SK-N-MC (cell line): ENCODE measurements at regions not wholly inside any gene's neighbourhood (a gene's known extent, or its start where the extent isn't known, plus 50 kb on each side); places are given as distances from the start of the nearest gene placed in this dataset.
"Not testable (repeated sequence)": the region's sequence is repeated elsewhere in the genome, so short reads cannot be mapped to it uniquely, and the experiment has no call there.

Source experiments
- DNase-seq: peaks from one replicate; pipeline ENCODE4 v3.0.0-alpha.2; 2011; ENCODE audit warnings: low read depth, low spot score
- H3K27ac ChIP-seq: fragments of 200-600 bp; sonication (generic); 2 replicates; pipeline ENCODE4 v1.5.1; 2016; ENCODE audit warnings: mixed run types
- H3K36me3 ChIP-seq: fragments of 200-600 bp; sonication (generic); 2 replicates; pipeline ENCODE4 v1.6.1; 2017; ENCODE audit warnings: antibody characterized with exemption, low read length, mixed read lengths; ENCODE audit not compliant: insufficient read depth
- H3K4me3 ChIP-seq: fragments of 200-600 bp; sonication (generic); 2 replicates; pipeline ENCODE4 v1.5.1; 2016
- H3K9ac ChIP-seq: fragments of 200-600 bp; sonication (generic); 2 replicates; pipeline ENCODE4 v1.8.0; 2017; ENCODE audit warnings: mixed run types, mixed read lengths; ENCODE audit not compliant: insufficient read length
- H3K9me3 ChIP-seq: fragments of 200-600 bp; sonication (generic); 2 replicates; pipeline ENCODE4 v1.6.1; 2017; ENCODE audit warnings: low read depth, mild to moderate bottlenecking, antibody characterized with exemption, low read length, moderate library complexity, mixed read lengths
- EZH2 ChIP-seq: fragments of 200-600 bp; sonication (generic); IDR thresholded peaks from one replicate; pipeline ENCODE4 v1.6.1; 2017; ENCODE audit warnings: antibody characterized with exemption
- FOXP2 ChIP-seq: optimal IDR thresholded peaks from 2 replicates; pipeline ENCODE3; 2011; ENCODE audit warnings: mild to moderate bottlenecking, moderate library complexity; ENCODE audit not compliant: insufficient read depth; ENCODE audit errors: extremely low read length, control extremely low read depth
- POLR2AphosphoS5 ChIP-seq: IDR thresholded peaks from 2 replicates; pipeline ENCODE4 v1.6.1; 2012; ENCODE audit warnings: mild to moderate bottlenecking, low read depth, low read length, borderline replicate concordance

GRCh38 chr9:27800159-27800558 lies 226.9 kb upstream of the C9orf72 start:
- no peak overlapping the region for H3K4me3 ChIP-seq
- no peaks in the 10 kb centered on the region for H3K36me3 ChIP-seq
- no peak for TF ChIP-seq FOXP2
- TF ChIP-seq POLR2AphosphoS5, result no peak
- no peak for TF ChIP-seq EZH2
- no peak overlapping the region for H3K27ac ChIP-seq
- DNase-seq, result no peak
- H3K9ac ChIP-seq, result no peak overlapping the region
- no peaks in the 10 kb centered on the region for H3K9me3 ChIP-seq

DNA sequence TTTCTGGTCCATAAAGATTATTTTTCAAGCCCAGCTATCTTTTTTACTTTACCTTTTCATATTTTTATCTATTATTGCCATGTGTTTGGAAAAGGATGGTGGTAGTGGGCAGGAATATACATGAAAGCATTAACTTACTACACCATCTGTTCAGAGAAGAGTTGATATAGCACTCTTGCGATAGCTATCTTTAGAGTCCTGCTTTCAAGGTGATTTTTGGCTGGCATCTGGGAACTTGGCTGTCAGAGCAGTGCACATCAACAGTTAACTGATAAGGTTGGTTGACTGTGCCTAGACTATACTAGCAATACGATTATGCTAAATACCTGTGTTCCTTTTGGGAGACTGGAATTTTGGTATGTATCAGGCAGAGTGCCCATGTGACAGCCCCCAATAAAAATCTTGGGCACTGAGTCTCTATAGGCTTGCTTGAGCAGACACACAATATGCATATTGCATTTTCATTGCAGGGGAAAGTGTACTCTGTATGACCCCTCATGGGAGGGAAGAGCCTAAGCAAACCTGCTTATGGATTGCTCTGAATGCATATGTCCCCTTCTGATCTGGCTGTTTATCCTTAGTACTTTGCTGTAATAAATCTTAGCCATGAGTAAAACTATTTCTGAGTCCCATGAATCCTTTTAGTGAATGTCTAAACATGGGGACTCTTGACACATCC lies 227.6 kb upstream of the C9orf72 start:
- no peak overlapping the region for H3K9ac ChIP-seq
- no peaks in the 10 kb centered on the region for H3K9me3 ChIP-seq
- TF ChIP-seq EZH2, result no peak
- no peak for TF ChIP-seq POLR2AphosphoS5
- no peak for TF ChIP-seq FOXP2
- no peak overlapping the region for H3K27ac ChIP-seq
- no peak for DNase-seq
- H3K36me3 ChIP-seq, result no peaks in the 10 kb centered on the region
- H3K4me3 ChIP-seq, result no peak overlapping the region

DNA sequence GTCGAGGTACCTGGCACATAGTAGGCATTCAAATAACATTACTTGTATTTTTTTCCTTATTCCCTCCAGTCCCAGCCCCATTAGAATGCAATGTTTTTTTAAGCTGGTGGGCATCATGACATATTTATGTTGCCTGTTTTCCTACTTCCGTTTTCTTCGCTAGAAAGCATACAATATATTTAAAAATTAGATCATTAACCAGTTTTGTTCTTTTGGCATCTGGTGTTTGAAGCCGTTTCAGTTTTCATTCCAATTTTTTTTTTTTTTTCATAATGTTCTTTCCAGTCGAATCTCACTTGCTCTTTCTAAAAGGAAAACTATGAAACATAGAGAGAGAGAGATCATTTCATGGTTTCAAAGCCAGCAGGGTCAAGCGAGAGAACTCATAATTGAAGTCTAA lies 228.3 kb upstream of the C9orf72 start:
- TF ChIP-seq POLR2AphosphoS5 (no peak), FOXP2 (no peak), EZH2 (no peak)
- Histone ChIP-seq H3K4me3 (no peak overlapping the region), H3K27ac (no peak overlapping the region), H3K9me3 (no peaks in the 10 kb centered on the region), H3K9ac (no peak overlapping the region), H3K36me3 (no peaks in the 10 kb centered on the region)
- no peak for DNase-seq

DNA sequence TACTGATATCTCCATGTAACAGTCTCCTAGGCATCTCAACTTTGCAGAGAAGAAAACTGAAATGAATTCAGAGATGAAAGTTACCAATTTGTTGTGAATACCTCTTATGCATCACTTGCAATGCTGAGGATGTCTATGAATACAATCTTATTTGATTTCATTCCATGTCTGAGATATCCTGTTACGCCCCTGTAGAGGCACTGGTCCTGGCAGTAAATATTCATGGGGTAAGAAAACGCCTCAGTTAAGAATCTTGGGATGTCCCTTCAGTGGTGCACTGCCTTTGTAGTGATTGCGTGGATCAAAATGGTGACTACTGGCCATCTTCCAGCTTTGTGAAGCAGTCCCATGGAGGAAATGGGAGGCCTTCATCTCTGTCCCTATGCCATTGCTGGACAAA lies 229.1 kb upstream of the C9orf72 start:
- H3K27ac ChIP-seq, result no peak overlapping the region
- no peak overlapping the region for H3K4me3 ChIP-seq
- no peaks in the 10 kb centered on the region for H3K9me3 ChIP-seq
- H3K9ac ChIP-seq, result no peak overlapping the region
- TF ChIP-seq EZH2 (no peak), FOXP2 (no peak), POLR2AphosphoS5 (no peak)
- no peaks in the 10 kb centered on the region for H3K36me3 ChIP-seq
- no peak for DNase-seq

DNA sequence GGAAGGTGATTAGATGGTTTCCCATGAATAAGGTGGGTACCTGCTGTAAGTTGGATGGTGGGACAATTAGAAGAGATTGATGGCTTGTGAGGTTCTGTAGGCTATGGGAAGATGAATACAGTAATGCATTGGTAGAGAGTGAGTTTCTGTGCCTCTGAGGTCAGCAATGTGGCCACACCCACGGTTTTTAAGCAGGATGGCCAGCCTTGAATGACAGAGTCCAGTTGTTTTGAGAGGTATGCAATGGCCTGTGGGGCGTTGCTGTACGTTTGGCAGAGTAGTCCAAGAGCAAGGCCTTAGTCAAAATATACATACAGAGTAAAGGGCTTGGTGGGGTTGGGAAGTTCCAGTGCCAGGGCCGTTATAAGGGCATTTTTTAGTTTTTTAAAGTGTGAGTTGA lies 235.6 kb upstream of the C9orf72 start:
- Histone ChIP-seq H3K4me3 (no peak overlapping the region), H3K27ac (no peak overlapping the region), H3K36me3 (no peaks in the 10 kb centered on the region), H3K9ac (no peak overlapping the region), H3K9me3 (no peaks in the 10 kb centered on the region)
- DNase-seq, result no peak
- TF ChIP-seq FOXP2 (no peak), EZH2 (no peak), POLR2AphosphoS5 (no peak)

GRCh38 chr9:27817747-27818146 lies 244.5 kb upstream of the C9orf72 start:
- H3K4me3 ChIP-seq, result no peak overlapping the region
- H3K9ac ChIP-seq, result no peak overlapping the region
- no peak for DNase-seq
- H3K9me3 ChIP-seq, result no peaks in the 10 kb centered on the region
- H3K36me3 ChIP-seq, result no peaks in the 10 kb centered on the region
- H3K27ac ChIP-seq, result no peak overlapping the region
- TF ChIP-seq EZH2 (no peak), FOXP2 (no peak), POLR2AphosphoS5 (no peak)

GRCh38 chr9:27818348-27818747 lies 245.1 kb upstream of the C9orf72 start:
- Histone ChIP-seq H3K36me3 (no peaks in the 10 kb centered on the region), H3K9me3 (no peaks in the 10 kb centered on the region), H3K9ac (no peak overlapping the region), H3K27ac (no peak overlapping the region), H3K4me3 (no peak overlapping the region)
- DNase-seq, result no peak
- TF ChIP-seq EZH2, result no peak
- TF ChIP-seq POLR2AphosphoS5, result no peak
- TF ChIP-seq FOXP2, result no peak

DNA sequence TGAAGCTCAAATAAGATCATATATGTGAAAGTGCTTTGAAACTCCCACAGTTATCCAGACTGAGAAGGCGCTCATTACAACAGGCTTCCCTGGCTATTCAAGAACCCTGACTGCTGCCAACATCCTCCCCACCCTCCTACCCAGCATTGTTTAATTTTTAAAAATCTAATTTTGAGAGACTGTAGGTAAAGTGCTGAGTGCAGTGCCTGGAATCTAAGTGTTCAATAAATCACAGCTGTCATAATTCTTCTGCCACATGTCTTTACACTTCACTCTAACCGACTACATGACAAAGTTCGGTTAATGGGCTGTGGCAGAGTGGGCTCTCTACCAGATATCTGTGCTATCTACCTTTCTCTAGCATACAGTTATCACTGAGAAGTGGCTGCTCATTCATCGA lies 255.6 kb upstream of the C9orf72 start:
- H3K27ac ChIP-seq, result no peak overlapping the region
- TF ChIP-seq POLR2AphosphoS5 (no peak), FOXP2 (no peak), EZH2 (no peak)
- DNase-seq, result no peak
- no peak overlapping the region for H3K9ac ChIP-seq
- H3K4me3 ChIP-seq, result no peak overlapping the region
- no peaks in the 10 kb centered on the region for H3K9me3 ChIP-seq
- H3K36me3 ChIP-seq, result no peaks in the 10 kb centered on the region

GRCh38 chr9:27829621-27830020 lies 256.3 kb upstream of the C9orf72 start:
- Histone ChIP-seq H3K9ac (no peak overlapping the region), H3K9me3 (no peaks in the 10 kb centered on the region), H3K4me3 (no peak overlapping the region), H3K36me3 (no peaks in the 10 kb centered on the region), H3K27ac (no peak overlapping the region)
- TF ChIP-seq EZH2 (no peak), POLR2AphosphoS5 (no peak)
- DNase-seq, result no peak

DNA sequence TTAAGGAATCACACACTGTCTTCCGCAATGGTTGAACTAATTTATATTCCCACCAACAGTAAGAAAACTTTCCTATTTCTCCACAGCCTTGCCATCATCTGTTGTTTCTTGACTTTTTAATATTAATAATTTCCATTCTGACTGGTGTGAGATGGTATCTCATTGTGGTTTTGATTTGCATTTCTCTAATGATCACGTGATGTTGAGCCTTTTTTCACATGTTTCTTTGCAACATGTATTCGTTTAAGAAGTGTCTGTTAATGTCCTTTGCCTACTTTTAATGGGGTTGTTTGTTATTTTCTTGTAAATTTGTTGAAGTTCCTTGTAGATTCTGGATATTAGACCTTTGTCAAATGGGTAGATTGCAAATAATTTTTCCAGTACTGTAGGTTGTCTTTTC lies 258.8 kb upstream of the C9orf72 start:
- not testable (repeated sequence) for H3K9ac ChIP-seq

More for the DNA sequence above, 258.8 kb upstream of the C9orf72 start:
- H3K27ac ChIP-seq, H3K9me3 ChIP-seq, H3K4me3 ChIP-seq, H3K36me3 ChIP-seq, DNase-seq: not testable (repeated sequence)
